ENCODE measurements at regions not wholly inside any gene's neighbourhood (a gene's known extent, or its start where the extent isn't known, plus 50 kb on each side); places are given as distances from the start of the nearest gene placed in this dataset.

DNA sequence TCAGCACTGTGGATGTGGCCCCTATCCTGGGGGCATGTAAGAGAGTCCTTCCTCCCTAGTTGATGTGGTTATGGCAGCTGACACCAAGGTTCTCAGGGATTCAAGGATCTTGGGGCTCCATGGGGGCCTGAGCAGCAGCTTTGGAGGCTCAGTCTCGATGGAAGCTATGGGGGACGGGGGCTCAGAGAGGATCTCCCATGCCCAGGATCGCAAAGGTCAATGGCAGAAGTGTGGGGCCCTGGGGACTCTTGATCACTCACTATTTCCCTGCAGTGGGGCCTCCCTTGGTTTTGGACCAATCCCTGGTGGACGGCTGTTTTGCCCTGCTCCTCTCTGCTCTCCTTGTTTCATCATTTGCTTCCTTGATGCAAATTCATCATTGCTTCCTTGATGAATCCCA lies 885.9 kb downstream of the CDH8 start:
- TF ChIP-seq, protein P1, sequence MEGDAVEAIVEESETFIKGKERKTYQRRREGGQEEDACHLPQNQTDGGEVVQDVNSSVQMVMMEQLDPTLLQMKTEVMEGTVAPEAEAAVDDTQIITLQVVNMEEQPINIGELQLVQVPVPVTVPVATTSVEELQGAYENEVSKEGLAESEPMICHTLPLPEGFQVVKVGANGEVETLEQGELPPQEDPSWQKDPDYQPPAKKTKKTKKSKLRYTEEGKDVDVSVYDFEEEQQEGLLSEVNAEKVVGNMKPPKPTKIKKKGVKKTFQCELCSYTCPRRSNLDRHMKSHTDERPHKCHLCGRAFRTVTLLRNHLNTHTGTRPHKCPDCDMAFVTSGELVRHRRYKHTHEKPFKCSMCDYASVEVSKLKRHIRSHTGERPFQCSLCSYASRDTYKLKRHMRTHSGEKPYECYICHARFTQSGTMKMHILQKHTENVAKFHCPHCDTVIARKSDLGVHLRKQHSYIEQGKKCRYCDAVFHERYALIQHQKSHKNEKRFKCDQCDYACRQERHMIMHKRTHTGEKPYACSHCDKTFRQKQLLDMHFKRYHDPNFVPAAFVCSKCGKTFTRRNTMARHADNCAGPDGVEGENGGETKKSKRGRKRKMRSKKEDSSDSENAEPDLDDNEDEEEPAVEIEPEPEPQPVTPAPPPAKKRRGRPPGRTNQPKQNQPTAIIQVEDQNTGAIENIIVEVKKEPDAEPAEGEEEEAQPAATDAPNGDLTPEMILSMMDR (IDR thresholded peaks at IDR 0.05; ENCODE audit: low read length), result no peak
- TF ChIP-seq EZH2 (optimal IDR thresholded peaks at IDR 0.05; ENCODE audit: low read depth, low read length) (no peak), EZH2phosphoT487 (IDR thresholded peaks at IDR 0.05; ENCODE audit: low read length) (no peak)
